Small intestine (tissue), 7 donors: ENCODE measurements at regions not wholly inside any gene's neighbourhood (a gene's known extent, or its start where the extent isn't known, plus 50 kb on each side); places are given as distances from the start of the nearest gene placed in this dataset.

Source experiments
- DNase-seq, 2 donors: peaks; one replicate each; pipeline versions ENCODE4 v3.0.0 to v3.0.0-alpha.2; 2013
- FAIRE-seq: peaks from 2 replicates; lab custom pipeline; 2012; peaks lifted over from hg19 to GRCh38; lab: Jason Lieb, UNC
- H3K27ac ChIP-seq, 3 donors: one replicate each; pipeline ENCODE4 v1.5.1; 2013; ENCODE audit warnings: low read length in 2 of 3, mild to moderate bottlenecking in 2 of 3, control low read depth in 1 of 3, inconsistent platforms in 1 of 3, low read depth in 1 of 3, moderate library complexity in 1 of 3
- H3K27me3 ChIP-seq, 3 donors: one replicate each; pipeline ENCODE4 v1.6.1; 2013; ENCODE audit warnings: low read length in 3 of 3, inconsistent platforms in 1 of 3; ENCODE audit not compliant: control insufficient read depth in 3 of 3, insufficient read depth in 3 of 3
- H3K36me3 ChIP-seq, 3 donors: one replicate each; pipeline ENCODE4 v1.6.1; 2013; ENCODE audit warnings: low read length in 3 of 3, inconsistent platforms in 1 of 3, low read depth in 1 of 3, mild to moderate bottlenecking in 1 of 3, moderate library complexity in 1 of 3; ENCODE audit not compliant: control insufficient read depth in 3 of 3, insufficient read depth in 2 of 3
- H3K4me1 ChIP-seq, 3 donors: one replicate each; pipeline ENCODE4 v1.6.1; 2013; ENCODE audit warnings: low read length in 2 of 3, inconsistent platforms in 1 of 3, low read depth in 1 of 3, mild to moderate bottlenecking in 1 of 3, moderate library complexity in 1 of 3; ENCODE audit not compliant: control insufficient read depth in 3 of 3, insufficient read depth in 2 of 3
- H3K4me3 ChIP-seq, 3 donors: one replicate each; pipeline ENCODE4 v1.5.1; 2013; ENCODE audit warnings: low read length in 3 of 3, control low read depth in 1 of 3, inconsistent platforms in 1 of 3, low read depth in 1 of 3, mild to moderate bottlenecking in 1 of 3, moderate library complexity in 1 of 3
- H3K9me3 ChIP-seq, 2 donors: one replicate each; pipeline ENCODE4 v1.6.1; 2013; ENCODE audit warnings: low read depth in 1 of 2, low read length in 1 of 2; ENCODE audit not compliant: control insufficient read depth in 2 of 2, insufficient read depth in 1 of 2
- WGBS, 3 donors: extraction: QIAGEN DNeasy Blood & Tissue Kit; methylation state at CpG; one replicate each; pipeline ENCODE4 v1.1.7; 2013; 5-methylcytosine and 5-hydroxymethylcytosine counted together
- donor health status: healthy with polysubstance abuse.
- donor health status: control.
- donor health status: control.
- donor health status: Bipolar disorder and iron deficiency.
- donor health status: healthy.

DNA sequence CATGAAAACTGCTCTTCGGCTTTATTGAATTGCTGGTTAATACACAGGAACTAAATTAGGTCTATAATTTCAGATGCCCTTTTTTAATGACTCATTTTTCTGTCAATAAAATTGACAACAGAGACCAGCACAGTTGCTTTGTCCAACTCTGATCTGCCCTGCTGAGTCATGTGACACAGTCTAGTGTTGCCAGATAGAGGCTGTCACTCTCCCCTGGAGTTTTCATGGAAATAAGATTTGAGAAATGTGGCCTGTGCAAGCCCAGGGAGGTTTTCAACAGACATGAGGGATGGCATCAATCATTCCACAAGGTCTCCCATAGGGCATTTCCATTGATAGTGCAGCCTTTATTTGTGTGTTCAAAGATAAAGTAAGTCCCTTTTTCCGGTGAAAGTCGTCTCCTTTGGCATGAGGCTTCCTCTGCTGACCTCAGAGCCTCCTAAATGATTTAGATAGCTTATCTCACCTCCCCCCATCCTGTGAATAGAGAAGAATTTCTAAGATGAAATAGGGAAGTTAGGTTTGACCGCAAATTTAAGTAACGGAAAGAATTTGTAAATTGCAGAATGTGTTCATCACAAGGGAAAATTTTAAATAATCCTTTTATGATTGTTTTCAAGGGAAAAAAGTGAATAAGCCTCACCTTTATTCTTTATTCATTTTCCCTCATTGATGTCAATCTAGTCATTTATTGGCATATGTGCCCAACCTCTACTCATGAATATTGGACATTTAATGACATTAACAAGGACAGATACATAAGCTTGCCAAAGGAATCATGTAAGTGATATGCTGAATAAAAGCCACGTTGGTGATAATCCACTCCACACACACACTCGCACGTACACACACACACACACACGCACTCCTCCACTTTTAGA lies 277.7 kb downstream of the ADGB start:
- FAIRE-seq = no peak
- Histone ChIP-seq H3K4me1 (peaks cover 0 to 10% (median 3%) of the 10 kb centered on the region in 3 donors), H3K27ac (no peak overlapping the region), H3K9me3 (no peaks in the 10 kb centered on the region), H3K36me3 (no peaks in the 10 kb centered on the region), H3K27me3 (no peaks in the 10 kb centered on the region), H3K4me3 (no peak overlapping the region)
- WGBS, 3 donors = 65 to 74% (median 67%) methylated on average over 9 of the region's 9 CpGs
- peak in 1 of 2 donors; percentile 30 for DNase-seq

- Histone ChIP-seq H3K36me3 (no peaks in the 10 kb centered on the region), H3K9me3 (no peaks in the 10 kb centered on the region), H3K4me3 (no peak overlapping the region), H3K27me3 (no peaks in the 10 kb centered on the region), H3K27ac (peak overlapping the region; percentile 9 to 76 (median 41)), H3K4me1 (peaks cover 0 to 10% (median 3%) of the 10 kb centered on the region in 3 donors)
- FAIRE-seq = no peak
- whole genome bisulfite sequencing, 3 donors = 77 to 87% (median 81%) methylated on average over 1 of the region's 1 CpG
- peak; percentile 63 to 89 for DNase-seq
These were observed 279.6 kb downstream of the ADGB start for GRCh38 chr6:146878168-146878951.

GRCh38 chr6:146878952-146879340 lies 280.2 kb downstream of the ADGB start:
- FAIRE-seq (no peak), DNase-seq (no peak)
- Histone ChIP-seq H3K36me3 (no peaks in the 10 kb centered on the region), H3K27ac (peak overlapping the region; percentile 9 to 76 (median 41)), H3K27me3 (no peaks in the 10 kb centered on the region), H3K4me1 (peaks cover 0 to 14% (median 3%) of the 10 kb centered on the region in 3 donors), H3K9me3 (peaks cover 0 to 3% of the 10 kb centered on the region in 2 donors), H3K4me3 (no peak overlapping the region)
- 75 to 86% (median 83%) methylated on average over 2 of the region's 2 CpGs for WGBS, 3 donors

DNA sequence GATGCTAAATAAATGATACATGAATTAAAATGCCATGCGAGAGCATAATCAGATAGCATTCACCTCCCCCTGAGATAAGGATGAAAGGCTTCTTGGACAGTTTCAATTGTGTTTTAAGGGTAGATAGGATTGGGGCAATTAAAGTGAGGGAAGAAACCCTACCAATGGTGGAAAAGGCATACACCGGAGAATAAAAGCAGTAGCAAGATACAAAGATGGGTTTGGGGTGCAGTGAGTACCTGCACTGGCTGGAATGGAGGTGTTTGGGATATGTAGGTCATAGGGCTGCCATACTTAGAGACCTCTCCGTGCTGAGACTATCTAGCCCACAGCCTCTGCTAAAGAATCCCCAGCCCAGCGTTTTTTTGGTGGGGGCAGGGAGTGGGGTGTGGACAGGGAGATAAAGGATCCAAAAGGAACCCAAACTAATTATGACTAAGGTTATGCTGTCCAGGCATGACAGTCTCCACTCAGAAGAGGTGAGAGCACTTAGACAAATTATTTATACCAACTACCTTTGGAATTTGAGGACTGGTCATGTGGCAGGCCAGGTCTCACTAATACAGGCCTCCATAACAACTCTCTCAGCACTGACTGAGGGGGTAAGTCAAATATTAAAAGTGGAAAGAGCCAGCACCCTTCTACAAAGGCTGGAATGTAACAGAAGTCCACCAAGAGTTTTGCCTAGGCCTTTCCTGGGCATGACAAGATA lies 280.8 kb downstream of the ADGB start:
- Histone ChIP-seq H3K4me3 (no peak overlapping the region), H3K9me3 (peaks cover 0 to 4% of the 10 kb centered on the region in 2 donors), H3K4me1 (peaks cover 0 to 21% (median 3%) of the 10 kb centered on the region in 3 donors), H3K36me3 (no peaks in the 10 kb centered on the region), H3K27me3 (no peaks in the 10 kb centered on the region), H3K27ac (no peak overlapping the region)
- FAIRE-seq (no peak), DNase-seq (no peak)
- 67 to 81% (median 71%) methylated on average over 4 of the region's 4 CpGs for WGBS, 3 donors

DNA sequence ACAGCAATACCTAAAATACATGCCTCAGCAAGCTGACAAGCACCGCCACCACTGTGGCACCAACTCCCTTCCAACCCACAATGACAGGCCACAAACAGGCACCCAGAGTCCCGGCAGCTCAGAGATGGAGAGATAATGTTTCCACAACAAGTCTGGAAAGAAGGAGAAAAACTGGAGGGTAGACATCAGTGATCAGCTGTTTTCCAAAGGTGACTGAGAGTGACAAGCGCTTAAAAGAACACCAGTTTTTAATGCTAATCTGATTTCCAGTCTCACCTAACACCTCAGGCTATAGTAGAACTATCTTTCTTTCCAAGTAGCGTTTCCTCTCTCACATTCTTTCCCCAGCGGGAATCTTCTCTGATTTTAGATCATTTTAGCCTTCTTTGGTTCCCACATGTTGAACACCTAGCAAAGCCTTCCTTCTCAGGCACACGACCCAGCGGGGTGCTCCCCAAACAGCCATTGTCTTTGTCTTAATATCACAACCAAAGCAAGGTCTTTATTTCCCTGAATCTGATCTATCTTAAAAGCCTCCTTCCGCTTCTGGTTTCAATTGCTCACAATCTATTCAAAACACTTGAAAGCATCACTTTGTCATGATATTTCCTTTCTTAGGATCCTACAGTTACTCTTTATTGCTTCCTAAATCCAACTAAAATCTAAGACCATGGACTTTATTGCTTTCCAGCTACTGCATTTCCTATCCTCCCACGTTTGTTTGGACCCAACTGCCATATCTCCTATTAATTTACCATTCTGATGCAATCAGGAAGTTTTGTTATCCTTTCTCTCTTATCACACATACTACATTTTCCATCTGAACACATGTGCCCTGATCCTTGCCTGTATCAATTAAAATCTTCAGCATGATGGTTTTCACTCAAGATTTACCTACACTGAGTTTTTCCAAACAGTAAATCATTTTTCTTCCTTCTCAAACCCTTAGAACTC lies 282.7 kb downstream of the ADGB start:
- FAIRE-seq = no peak
- 78 to 84% (median 83%) methylated on average over 9 of the region's 9 CpGs for WGBS, 3 donors
- no peak overlapping the region for H3K27ac ChIP-seq
- H3K4me3 ChIP-seq = no peak overlapping the region
- DNase-seq = no peak
- H3K4me1 ChIP-seq = peaks cover 0 to 27% (median 3%) of the 10 kb centered on the region in 3 donors
- H3K27me3 ChIP-seq = no peaks in the 10 kb centered on the region
- H3K36me3 ChIP-seq = no peaks in the 10 kb centered on the region
- peaks cover 0 to 4% of the 10 kb centered on the region in 2 donors for H3K9me3 ChIP-seq

- no peaks in the 10 kb centered on the region for H3K27me3 ChIP-seq
- 89 to 90% (median 90%) methylated on average over 4 of the region's 4 CpGs for WGBS, 3 donors
- DNase-seq (peak; percentile 15 to 27), FAIRE-seq (no peak)
- no peak overlapping the region for H3K4me3 ChIP-seq
- no peaks in the 10 kb centered on the region for H3K36me3 ChIP-seq
- peak overlapping the region in 1 of 3 donors; percentile 53 for H3K27ac ChIP-seq
- peaks cover 0 to 23% (median 2%) of the 10 kb centered on the region in 3 donors for H3K4me1 ChIP-seq
- H3K9me3 ChIP-seq = peaks cover 0 to 4% of the 10 kb centered on the region in 2 donors
These were observed 285.1 kb downstream of the ADGB start for GRCh38 chr6:146883640-146884531.

- DNase-seq = peak; percentile 69 to 82
- 56 to 79% (median 71%) methylated on average over 2 of the region's 2 CpGs for WGBS, 3 donors
- peak overlapping the region in 1 of 3 donors; percentile 53 for H3K27ac ChIP-seq
These were observed 286.0 kb downstream of the ADGB start for GRCh38 chr6:146884728-146885127.

More at GRCh38 chr6:146884728-146885127, 286.0 kb downstream of the ADGB start:
- peaks cover 0 to 4% of the 10 kb centered on the region in 2 donors for H3K9me3 ChIP-seq
- no peak overlapping the region for H3K4me3 ChIP-seq
- FAIRE-seq = peak; percentile 61
- no peaks in the 10 kb centered on the region for H3K27me3 ChIP-seq
- peaks cover 0 to 21% (median 0%) of the 10 kb centered on the region in 3 donors for H3K4me1 ChIP-seq
- H3K36me3 ChIP-seq = no peaks in the 10 kb centered on the region
